ENCODE measurements at regions not wholly inside any gene's neighbourhood (a gene's known extent, or its start where the extent isn't known, plus 50 kb on each side); places are given as distances from the start of the nearest gene placed in this dataset.

DNA sequence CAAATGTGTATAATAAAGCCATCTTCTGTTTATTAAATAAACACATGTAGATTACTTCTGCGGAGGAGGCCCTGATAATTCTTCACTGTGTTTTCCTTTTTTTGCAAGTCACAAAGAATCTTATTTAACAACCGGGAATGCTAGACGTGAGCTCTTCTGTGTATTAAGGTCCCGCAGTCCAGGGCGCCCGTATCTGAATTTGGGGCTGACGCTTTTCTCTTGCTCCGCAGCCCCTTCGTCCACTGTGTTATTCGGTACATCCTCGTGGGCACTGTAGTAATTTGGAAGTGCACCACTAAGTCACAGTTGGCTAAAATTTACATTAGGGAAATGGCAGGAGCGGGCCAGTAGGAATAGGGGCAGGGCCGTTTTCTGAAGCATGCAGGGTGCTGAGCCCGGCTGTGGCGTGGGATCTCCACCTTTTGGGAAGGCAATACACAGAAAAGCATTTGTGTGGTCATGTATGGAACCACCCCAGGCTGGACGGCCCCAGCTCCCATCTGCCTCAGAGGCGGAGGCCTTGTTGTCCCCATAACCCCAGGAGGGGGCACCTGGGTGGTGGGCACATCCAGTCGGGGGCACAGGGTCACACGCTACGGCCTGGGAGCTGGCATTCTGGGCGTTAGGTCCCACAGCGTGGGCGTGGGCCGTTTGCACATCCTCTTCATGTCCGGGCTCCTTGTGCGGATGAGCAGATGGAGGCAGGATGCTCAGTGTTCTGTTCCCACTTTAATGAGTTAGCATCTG lies 258.7 kb upstream of the IRX4 start:
- in situ Hi-C loops (cut with HindIII; ENCODE audit: low pct_unique_long_range_greater_than_20kb, low sequenced_read_pairs) = no loop called here
- DNase-seq (ENCODE audit: low read depth) = no peak

DNA sequence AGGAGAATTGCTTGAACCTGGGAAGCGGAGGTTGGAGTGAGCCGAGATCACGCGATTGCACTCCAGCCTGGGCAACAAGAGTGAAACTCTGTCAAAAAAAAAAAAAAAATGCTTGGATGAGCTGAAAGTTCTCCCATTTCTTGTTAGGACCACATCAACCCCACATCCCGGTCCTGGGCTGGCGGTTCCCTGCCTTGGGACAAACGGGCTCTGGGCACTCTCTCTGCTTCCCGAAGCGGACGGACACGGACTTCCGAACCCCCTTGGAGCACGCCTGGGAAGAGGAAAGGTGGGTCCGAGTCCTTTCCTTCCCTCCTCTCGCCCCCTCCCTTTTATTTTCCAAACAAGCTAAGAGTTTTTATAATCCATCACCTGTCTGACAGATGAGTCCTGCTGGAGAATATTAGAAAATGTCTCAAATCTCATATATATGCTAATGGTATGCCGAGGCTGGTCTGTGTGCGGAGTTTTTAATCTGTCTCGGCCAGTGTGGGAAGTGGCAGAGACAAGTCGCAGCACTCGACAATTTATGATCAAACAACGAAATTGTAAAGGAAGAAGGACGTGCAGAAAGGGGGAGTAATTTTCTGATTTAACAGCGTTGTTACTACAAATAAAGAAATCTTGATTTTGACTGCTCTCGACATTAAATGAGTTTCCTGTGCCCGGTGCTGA lies 257.9 kb upstream of the IRX4 start:
- in situ Hi-C loops (cut with HindIII; ENCODE audit: low pct_unique_long_range_greater_than_20kb, low sequenced_read_pairs) = no loop called here
- DNase-seq (ENCODE audit: low read depth) = no peak

DNA sequence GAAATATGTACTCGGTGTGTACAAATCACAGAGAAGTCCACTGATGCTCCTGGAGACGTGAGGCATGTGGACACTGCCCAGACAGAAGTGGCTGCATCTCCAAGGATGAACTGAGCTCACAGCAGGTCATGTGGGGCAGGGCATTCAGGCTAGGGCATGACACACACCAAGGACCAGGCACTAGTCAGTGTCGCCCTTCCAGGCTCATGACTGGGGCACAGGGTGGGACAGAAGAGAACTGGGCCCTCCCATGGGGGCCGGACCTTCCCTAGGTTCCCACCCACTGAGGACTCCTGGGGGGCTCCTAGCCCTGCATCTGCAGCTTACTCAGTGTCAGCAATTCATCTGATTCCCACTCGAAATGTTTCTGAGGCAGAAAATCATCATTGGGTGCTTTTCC lies 256.8 kb upstream of the IRX4 start:
- in situ Hi-C loops (cut with HindIII; ENCODE audit: low pct_unique_long_range_greater_than_20kb, low sequenced_read_pairs) = no loop called here

DNA sequence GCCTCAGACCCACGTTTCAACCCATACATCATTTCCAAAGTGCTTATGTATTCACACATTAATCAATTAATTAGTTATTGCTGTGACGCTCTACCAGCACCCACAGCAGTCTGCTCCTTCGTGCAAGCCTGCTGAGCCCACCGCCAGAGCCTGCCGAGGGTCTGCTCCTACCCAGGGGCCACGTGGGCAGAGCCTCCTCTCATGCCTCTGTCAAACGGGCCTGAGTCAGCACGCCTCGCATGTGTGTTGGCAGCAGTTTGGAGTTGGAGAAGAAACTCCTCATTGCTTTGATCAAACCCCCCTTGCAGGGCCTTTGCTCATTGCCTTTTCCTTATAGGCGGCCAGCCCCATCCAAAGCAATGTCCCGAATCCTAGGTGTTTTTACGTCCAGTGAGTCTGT lies 256.2 kb upstream of the IRX4 start:
- DNase-seq (ENCODE audit: low read depth) = no peak

More for the DNA sequence above, 256.8 kb upstream of the IRX4 start:
- no peak for DNase-seq (ENCODE audit: low read depth)

DNA sequence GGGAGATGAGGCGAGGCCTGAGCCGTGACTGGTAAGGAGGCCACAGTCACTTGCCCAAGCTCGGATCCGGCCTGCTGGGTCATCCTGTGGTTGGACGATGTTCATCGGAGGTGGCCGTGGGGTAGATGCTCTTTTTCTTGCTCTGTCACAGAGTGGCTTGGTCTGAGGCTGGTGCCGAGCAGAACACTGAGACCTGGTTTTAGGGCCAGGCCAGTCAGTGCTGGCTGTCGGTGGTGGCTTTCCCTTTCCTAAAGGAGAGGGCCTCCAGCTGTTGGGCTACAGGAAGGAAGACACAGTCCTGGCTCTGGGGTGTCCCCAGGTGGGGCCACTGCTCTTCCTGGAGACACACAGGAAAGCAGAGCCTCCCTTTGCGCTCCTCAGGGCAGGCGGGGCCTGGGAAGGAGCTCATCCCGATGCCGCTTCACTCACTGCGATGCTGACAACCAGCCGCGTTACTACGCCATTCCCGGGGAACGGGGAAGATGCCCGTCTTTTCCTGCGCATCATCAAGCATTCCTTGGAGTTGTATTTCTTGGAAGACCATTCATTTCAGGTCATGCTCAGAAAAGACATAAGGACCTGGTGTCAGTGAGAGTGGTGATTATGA lies 254.8 kb upstream of the IRX4 start:
- in situ Hi-C loops (cut with HindIII; ENCODE audit: low pct_unique_long_range_greater_than_20kb, low sequenced_read_pairs) = no loop called here
- no peak for DNase-seq (ENCODE audit: low read depth)

More for the DNA sequence above, 256.2 kb upstream of the IRX4 start:
- in situ Hi-C loops (cut with HindIII; ENCODE audit: low pct_unique_long_range_greater_than_20kb, low sequenced_read_pairs) = no loop called here

DNA sequence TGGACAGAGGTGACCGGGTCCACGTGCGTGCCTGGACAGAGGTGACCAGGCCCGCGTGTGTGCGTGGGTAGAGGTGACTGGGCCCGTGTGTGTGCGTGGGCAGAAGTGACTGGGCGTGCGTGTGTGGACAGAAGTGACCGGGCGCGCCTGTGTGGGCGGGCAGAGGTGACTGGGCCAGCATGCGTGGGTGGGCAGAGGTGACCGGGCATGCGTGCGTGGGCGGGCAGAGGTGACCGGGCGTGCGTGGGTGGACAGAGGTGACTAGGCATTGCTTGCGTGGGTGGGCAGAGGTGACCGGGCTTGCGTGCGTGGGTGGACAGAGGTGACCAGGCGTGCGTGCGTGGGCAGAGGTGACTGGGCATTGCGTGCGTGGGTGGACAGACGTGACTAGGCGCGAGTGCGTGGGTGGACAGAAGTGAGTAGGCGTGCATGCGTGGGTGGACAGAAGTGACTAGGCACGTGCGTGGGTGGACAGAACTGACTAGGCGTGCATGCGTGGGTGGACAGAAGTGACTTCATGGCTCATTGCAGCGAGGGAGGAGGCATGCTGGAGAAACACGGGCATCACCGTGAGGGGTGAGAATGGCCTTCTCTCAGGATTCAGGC lies 254.1 kb upstream of the IRX4 start:
- in situ Hi-C loops (cut with HindIII; ENCODE audit: low pct_unique_long_range_greater_than_20kb, low sequenced_read_pairs) = no loop called here
- DNase-seq (ENCODE audit: low read depth) = no peak

DNA sequence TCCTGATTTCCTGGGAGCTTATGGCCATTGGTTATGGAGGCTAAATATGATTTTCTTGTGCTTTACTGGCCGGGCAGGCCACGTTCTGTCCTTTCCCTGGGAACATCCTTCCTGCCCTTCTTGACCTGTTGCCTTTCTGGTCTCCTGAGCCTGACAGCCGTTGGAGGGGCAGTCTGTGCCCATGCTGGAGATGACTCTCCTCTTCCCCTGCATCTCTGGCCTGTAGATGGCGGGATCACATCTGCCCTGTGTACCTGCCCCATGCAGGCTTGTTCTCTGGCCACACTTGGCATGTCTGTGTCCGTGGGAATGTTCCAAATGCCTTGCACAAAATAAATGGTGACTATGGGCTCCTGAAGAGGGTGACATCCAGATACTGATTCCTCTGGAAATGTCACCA lies 253.1 kb upstream of the IRX4 start:
- in situ Hi-C loops (cut with HindIII; ENCODE audit: low pct_unique_long_range_greater_than_20kb, low sequenced_read_pairs) = no loop called here

DNA sequence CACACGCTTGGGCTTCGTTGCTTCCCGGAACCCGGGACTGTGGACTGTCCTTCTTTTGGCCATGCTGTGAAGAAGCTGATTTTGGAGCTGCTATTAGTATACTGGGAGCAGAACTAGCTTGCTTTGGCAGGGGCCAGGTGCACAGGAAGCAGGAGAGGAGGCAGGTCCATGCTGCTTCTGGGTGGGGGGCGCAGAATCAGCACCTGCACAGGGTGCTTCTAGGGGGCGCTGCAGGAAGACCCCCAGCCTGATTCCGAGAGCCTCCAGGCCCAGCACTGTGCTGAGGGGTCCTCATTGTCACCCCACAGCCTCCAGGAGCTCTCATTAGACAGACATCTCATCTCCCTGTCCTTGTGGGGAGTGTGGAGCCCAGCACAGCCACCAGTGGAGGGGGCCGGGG lies 252.6 kb upstream of the IRX4 start:
- DNase-seq (ENCODE audit: low read depth) = no peak
- in situ Hi-C loops (cut with HindIII; ENCODE audit: low pct_unique_long_range_greater_than_20kb, low sequenced_read_pairs) = no loop called here

More for the DNA sequence above, 253.1 kb upstream of the IRX4 start:
- DNase-seq (ENCODE audit: low read depth) = no peak

DNA sequence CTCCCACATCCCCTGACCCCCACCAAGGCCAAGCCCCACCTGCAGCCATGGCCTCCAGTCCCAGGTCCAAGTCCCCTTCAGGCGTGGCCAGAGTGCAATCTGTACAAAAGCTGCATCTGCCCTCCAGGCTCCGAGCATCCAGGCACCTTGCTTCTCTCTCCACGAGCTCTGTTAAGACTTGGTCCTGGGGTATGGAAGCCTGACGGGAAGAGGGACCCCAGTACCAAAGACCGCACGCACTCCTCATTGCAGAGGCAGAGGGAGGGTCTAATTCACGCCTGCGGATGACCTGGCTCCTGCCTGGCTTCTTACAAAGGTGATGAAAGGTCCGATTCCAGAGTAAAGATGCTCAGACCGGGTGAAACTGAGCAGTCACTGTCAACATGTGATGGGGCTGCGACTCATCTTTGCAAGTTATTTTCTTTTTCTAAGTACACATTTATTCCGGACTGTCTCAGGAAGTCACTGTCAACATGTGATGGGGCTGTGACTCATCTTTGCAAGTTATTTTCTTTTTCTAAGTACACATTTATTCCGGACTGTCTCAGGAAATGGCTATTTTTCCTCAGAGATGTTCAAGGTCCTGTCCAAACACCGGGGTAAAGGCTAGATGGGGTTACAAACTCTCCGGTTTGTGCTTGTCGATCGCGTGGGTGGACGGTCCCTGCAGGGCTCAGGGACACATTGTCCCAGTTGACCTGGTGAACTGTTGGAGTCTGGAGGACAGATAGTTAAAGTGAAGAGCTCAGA lies 252.0 kb upstream of the IRX4 start:
- DNase-seq (ENCODE audit: low read depth) = no peak
- in situ Hi-C loops (cut with HindIII; ENCODE audit: low pct_unique_long_range_greater_than_20kb, low sequenced_read_pairs) = no loop called here

DNA sequence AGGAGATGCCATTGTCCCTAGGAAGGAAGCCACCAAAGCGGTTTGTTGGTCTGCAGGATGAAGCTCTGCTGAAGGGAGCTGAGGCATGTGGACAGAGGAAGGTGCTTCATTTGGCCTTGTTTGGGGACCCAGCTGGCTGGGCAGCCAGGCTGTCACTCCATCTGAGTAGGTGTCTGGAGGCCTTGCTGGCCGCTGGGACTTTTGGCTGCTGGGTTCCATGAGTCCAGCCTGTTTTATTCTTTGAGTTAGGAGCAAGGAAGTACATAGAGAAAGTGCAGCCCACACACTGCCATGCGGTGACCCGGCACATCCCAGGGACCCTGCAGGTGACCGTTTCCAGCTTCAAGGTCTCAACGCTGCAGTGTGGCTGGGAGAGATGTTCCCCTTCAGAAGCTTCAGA lies 251.2 kb upstream of the IRX4 start:
- no peak for DNase-seq (ENCODE audit: low read depth)
- in situ Hi-C loops (cut with HindIII; ENCODE audit: low pct_unique_long_range_greater_than_20kb, low sequenced_read_pairs) = no loop called here

DNA sequence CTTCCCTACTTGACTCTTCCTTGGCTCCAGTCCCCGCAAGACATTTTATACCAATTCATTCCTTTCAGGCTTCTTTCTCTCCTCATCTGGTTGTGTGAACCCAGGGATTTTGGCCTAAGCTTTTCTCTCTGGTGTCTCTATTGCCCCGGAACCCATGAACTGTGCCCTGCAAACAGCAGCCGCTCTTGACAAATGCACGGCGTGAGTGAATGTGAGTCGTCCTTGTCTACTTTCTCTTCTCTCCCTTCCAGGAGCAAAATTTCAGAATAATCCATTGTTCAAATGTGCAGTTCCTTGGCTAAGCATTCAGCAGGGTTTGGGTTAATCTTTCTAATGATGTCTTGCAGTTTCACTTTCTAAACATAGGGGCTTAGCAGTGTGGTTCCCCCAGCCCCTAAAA lies 250.4 kb upstream of the IRX4 start:
- no peak for DNase-seq (ENCODE audit: low read depth)
- in situ Hi-C loops (cut with HindIII; ENCODE audit: low pct_unique_long_range_greater_than_20kb, low sequenced_read_pairs) = no loop called here

DNA sequence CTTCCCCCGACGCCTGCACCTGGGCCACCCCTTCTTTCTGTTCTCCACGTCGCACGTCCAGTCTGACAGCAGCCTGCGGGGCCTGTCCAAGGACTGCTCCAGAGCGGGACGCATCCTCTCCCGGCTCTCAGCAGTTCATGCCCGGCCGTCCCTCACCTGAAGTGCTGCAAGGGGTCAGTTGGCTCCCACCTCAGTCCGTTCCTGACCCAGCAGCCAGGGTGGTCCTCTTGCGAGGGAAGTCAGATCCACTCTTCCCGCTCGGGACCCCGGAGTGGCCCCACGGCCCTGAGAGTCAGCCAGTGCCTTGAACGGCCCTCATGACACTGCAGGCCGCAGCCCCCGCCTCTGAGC lies 249.7 kb upstream of the IRX4 start:
- in situ Hi-C loops (cut with HindIII; ENCODE audit: low pct_unique_long_range_greater_than_20kb, low sequenced_read_pairs) = no loop called here
- no peak for DNase-seq (ENCODE audit: low read depth)

DNA sequence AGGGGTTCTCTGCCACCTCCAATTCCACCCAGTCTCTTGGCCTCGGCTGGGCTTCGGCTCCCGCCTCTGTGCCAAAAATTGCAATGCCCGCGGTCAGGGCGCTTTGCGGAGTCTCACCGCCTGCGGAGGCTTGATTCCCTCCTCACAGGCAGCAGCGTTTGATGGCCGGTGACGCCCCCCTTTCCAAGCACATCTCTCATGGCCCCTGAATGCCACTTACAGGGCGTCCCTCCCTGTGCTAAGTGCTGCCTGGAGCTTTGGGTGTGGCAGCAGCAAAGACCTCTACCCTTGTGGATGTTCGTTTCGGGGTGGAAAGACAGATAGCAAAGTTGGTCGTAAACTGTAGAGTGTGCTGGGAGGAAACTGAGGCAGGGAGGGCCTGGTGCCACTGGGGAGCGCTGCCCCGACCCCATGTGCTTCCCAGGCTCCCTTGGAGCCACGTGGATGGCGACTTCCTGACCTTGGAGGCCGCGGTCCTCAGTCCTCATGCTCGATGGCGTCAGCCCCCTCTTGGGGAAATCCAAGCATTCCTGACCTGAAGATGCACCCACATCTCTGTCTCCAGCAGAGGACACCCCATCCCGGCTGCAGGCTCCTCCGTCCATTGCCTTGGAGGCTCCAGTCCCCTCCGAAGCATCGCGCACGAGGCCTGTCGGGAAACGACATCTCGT lies 249.2 kb upstream of the IRX4 start:
- DNase-seq (ENCODE audit: low read depth) = no peak
- in situ Hi-C loops (cut with HindIII; ENCODE audit: low pct_unique_long_range_greater_than_20kb, low sequenced_read_pairs) = no loop called here

DNA sequence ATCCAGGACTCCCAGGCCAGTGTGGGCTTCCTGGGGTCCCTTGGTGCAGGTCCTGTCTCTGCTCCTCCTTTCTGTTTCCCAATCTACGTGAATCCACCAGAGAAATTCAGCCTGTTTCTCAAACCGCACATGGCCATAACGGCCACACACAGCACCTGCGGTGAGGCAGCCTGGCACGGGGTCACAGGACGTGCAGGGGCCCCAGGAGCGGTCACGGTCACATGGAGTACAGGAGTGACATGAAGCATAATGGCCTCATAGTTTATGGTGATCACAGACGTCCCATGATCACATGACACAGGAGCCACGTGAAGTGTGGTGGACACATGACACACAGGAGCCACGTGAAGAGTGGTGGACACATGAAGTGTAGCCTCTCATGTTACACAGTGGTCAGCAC lies 248.5 kb upstream of the IRX4 start:
- in situ Hi-C loops (cut with HindIII; ENCODE audit: low pct_unique_long_range_greater_than_20kb, low sequenced_read_pairs) = no loop called here
- DNase-seq (ENCODE audit: low read depth) = no peak

DNA sequence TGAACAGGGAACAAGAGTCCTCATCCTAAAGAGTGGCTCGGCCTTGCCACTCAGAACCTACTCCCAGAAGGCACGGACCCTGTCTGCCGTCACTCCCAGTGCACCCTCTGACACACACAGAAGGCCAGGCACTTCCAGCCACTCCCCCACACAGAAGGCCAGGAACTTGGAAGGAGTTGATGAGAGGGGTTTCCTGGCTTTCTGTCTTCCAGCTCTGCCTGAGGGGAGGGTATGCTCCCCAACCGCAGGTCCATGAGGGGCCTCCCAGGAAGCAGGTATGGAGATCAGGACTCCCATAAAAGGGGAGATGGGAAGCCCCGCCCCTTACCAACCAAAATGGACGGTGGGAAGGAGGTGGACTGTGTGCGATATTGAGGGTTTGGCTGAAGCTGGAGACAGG lies 247.6 kb upstream of the IRX4 start:
- in situ Hi-C loops (cut with HindIII; ENCODE audit: low pct_unique_long_range_greater_than_20kb, low sequenced_read_pairs) = no loop called here
- no peak for DNase-seq (ENCODE audit: low read depth)

DNA sequence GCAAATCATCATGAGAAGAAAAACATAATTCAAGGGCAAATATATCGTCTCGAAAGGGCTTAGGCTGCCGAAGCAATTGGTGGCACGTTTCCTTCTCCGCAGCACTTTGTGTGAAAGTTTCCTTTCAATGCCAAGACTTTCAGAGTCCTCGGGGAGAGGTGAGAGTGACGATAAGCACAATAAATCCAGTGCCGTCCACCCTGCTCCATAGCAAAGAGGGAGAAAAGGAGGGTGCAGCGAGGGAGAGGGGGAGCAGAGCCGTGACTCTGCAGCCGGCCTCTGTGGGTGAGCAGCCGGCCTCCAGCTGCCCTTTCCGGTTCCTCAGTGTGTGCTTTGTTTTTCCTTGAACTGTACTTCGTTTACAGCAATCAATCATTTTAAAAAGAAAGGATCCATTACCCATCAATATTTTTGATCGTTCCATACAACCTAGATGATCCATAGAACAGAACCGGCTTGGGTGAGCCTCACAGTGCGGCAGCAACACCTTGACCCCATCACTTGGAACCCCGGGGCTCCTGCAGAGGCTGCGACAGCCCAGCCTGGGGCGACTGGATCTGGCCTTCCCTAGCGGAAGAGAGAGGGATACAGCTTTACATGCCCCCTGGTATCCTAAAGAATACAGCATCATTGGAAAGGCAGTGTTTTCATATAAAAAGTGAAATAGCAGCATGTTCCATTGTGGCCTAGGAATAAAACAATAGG lies 247.0 kb upstream of the IRX4 start:
- no peak for DNase-seq (ENCODE audit: low read depth)
- in situ Hi-C loops (cut with HindIII; ENCODE audit: low pct_unique_long_range_greater_than_20kb, low sequenced_read_pairs) = no loop called here

DNA sequence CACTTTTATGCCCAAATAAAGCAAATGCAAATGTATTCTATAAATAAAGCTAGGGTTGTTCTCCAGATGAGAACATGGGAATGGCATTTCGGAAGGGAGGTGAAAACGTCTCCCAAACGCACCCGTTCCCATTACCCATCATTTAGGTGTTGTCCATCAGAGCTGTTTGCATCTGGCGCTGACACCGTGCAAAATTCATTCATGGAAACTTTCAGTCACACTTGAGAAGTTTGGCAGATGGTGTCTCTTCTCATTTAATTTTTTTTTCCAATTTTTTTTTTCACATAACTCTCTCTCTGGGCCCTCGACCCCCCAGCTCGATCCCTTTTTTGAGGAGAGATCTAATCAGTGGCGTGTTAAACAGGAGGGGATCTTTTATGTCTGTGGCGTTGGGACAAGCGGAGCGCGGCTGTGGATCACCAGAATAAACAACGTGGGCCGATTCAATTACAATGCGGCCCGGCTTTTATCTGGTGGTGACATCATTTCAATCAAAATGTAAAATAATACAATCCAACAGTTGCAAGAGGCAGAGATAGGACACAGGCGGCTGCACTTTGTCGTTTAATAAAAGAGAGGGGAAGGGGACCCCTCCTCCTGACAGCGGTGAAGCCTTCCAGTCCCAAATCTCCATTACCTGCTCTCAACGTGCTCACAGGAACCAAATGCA lies 246.1 kb upstream of the IRX4 start:
- in situ Hi-C loops (cut with HindIII; ENCODE audit: low pct_unique_long_range_greater_than_20kb, low sequenced_read_pairs) = no loop called here
- no peak for DNase-seq (ENCODE audit: low read depth)
